Uterus (tissue), 3 donors: ENCODE measurements at regions not wholly inside any gene's neighbourhood (a gene's known extent, or its start where the extent isn't known, plus 50 kb on each side); places are given as distances from the start of the nearest gene placed in this dataset.

Source experiments
- DNase-seq, 2 donors: peaks; one replicate each; pipeline ENCODE4 v3.0.0-alpha.2; 2019 to 2020
- H3K27ac ChIP-seq, 2 donors: fragments of 200-600 bp; sonication (generic); 1 replicate in 1 of 2; 2 replicates in 1 of 2; pipeline ENCODE4 v1.5.1; 2016 to 2018
- H3K27me3 ChIP-seq, 2 donors: fragments of 200-600 bp; sonication (generic); one replicate each; pipeline ENCODE4 v1.5.1; 2018 to 2019; ENCODE audit warnings: control low read depth in 1 of 2
- H3K36me3 ChIP-seq, 2 donors: fragments of 200-600 bp; sonication (generic); one replicate each; pipeline ENCODE4 v1.5.1; 2019; ENCODE audit warnings: control low read depth in 1 of 2
- H3K4me1 ChIP-seq, 2 donors: fragments of 200-600 bp; sonication (generic); one replicate each; pipeline ENCODE4 v1.5.1; 2018 to 2019; ENCODE audit warnings: control low read depth in 1 of 2
- H3K4me3 ChIP-seq, 2 donors: fragments of 200-600 bp; sonication (generic); 1 replicate in 1 of 2; 2 replicates in 1 of 2; pipeline ENCODE4 v1.5.1; 2018 to 2019; ENCODE audit warnings: mild to moderate bottlenecking in 1 of 2
- H3K9me3 ChIP-seq, 2 donors: fragments of 200-600 bp; sonication (generic); one replicate each; pipeline ENCODE4 v1.5.1; 2019; ENCODE audit warnings: control low read depth in 1 of 2
- POLR2A ChIP-seq, 2 donors: fragments of 450-650 bp; IDR thresholded peaks; one replicate each; pipeline ENCODE4 v1.6.1; 2016; ENCODE audit warnings: antibody characterized with exemption in 2 of 2, mild to moderate bottlenecking in 1 of 2, moderate library complexity in 1 of 2
- intact Hi-C: fragments of 100-400 bp; cut with DNase I; formaldehyde crosslinking; loops from one replicate; pipeline ENCODE4 v1.15.1; 2023; ENCODE audit warnings: low total_unique reads
- TF ChIP-seq, protein P1 (sequence below), 4 experiments: fragments of 200-600 bp in 2 of 4; fragments of 450-650 bp in 2 of 4; sonication (generic) in 2 of 4; IDR thresholded peaks; one replicate each; pipeline ENCODE4 v1.5.1; 2016 to 2019; ENCODE audit warnings: antibody characterized with exemption in 4 of 4, mild to moderate bottlenecking in 2 of 4, moderate library complexity in 1 of 4
- donor health status: DM: yes; HTN: yes; CAD: no.

DNA sequence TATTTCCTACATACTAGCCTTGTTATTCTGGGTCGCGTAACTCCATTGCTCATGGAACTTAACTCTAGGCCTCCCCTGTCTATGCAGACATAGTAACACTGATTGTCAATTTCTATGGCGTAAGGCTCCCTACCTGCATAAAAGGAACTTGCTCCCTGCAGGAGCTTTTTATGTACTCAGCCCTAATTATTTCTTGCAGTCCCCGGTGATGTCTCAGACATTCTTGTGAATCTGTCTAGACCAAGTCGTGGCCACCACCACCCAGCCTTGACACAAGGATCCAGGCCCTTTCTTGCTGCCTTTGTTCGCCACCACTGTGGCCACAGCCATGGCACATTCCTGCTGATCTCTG is 189.5 kb upstream of the CTAGE1 start:
- H3K27me3 ChIP-seq = no peaks in the 10 kb centered on the region
- no peaks in the 10 kb centered on the region for H3K36me3 ChIP-seq
- H3K27ac ChIP-seq = peak overlapping the region; percentile 60 to 63
- TF ChIP-seq, protein P1, sequence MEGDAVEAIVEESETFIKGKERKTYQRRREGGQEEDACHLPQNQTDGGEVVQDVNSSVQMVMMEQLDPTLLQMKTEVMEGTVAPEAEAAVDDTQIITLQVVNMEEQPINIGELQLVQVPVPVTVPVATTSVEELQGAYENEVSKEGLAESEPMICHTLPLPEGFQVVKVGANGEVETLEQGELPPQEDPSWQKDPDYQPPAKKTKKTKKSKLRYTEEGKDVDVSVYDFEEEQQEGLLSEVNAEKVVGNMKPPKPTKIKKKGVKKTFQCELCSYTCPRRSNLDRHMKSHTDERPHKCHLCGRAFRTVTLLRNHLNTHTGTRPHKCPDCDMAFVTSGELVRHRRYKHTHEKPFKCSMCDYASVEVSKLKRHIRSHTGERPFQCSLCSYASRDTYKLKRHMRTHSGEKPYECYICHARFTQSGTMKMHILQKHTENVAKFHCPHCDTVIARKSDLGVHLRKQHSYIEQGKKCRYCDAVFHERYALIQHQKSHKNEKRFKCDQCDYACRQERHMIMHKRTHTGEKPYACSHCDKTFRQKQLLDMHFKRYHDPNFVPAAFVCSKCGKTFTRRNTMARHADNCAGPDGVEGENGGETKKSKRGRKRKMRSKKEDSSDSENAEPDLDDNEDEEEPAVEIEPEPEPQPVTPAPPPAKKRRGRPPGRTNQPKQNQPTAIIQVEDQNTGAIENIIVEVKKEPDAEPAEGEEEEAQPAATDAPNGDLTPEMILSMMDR (IDR thresholded peaks at IDR 0.05) = no peak
- TF ChIP-seq POLR2A (IDR thresholded peaks at IDR 0.05) = no peak
- intact Hi-C loops = no loop called here
- DNase-seq = no peak
- peaks cover 0 to 5% of the 10 kb centered on the region in 2 donors for H3K4me1 ChIP-seq
- H3K9me3 ChIP-seq = no peaks in the 10 kb centered on the region
- H3K4me3 ChIP-seq = no peak overlapping the region

DNA sequence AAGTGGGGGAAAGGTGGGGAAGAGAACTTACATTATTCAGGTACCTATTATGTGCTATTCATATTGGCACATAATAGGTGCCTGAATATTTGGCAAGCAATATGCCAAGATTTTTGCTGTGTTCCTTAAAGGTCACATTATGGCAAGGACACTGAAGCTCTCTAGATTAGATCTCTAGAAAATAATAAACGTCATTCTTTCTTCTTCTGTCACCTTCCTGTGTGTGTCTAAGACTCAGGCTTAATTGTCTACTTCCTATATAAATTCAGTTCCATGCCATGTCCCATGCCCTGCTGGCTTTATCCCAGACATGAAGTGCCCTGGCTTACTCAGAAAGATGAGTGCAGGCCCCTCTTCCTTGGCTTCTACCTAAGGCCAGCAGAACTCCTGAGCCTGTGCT is 191.1 kb upstream of the CTAGE1 start:
- peaks cover 0 to 5% of the 10 kb centered on the region in 2 donors for H3K4me1 ChIP-seq
- no peak overlapping the region for H3K4me3 ChIP-seq
- TF ChIP-seq, protein P1 (IDR thresholded peaks at IDR 0.05) = no peak
- TF ChIP-seq POLR2A (IDR thresholded peaks at IDR 0.05) = no peak
- no peaks in the 10 kb centered on the region for H3K36me3 ChIP-seq
- H3K27ac ChIP-seq = peak overlapping the region; percentile 54 to 60
- intact Hi-C loops = no loop called here
- H3K9me3 ChIP-seq = no peaks in the 10 kb centered on the region
- no peak for DNase-seq
- no peaks in the 10 kb centered on the region for H3K27me3 ChIP-seq

DNA sequence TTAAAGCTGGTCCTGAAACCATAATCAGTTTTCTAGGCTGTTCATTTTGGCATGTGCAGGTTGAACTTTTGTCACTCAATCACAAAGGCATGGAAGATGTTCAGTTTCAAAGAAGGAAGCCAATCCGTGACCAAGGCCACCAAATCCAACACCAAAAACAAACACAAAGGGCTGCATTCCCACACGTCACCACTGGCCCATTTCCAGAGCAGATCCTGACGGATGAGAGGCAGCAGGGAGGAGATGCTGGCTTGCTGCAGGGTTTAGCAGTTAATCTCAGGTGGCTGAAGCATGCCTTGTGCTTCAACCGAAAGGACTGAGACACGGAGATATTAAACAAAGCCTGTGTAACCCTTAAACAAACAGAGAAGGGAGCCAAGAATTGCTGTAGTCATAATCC is 191.9 kb upstream of the CTAGE1 start:
- TF ChIP-seq, protein P1 (IDR thresholded peaks at IDR 0.05) = no peak
- TF ChIP-seq POLR2A (IDR thresholded peaks at IDR 0.05) = no peak
- H3K9me3 ChIP-seq = no peaks in the 10 kb centered on the region
- no peaks in the 10 kb centered on the region for H3K36me3 ChIP-seq
- DNase-seq = peak; percentile 59 to 68
- H3K4me3 ChIP-seq = no peak overlapping the region
- no peaks in the 10 kb centered on the region for H3K27me3 ChIP-seq
- H3K4me1 ChIP-seq = peaks cover 0 to 5% of the 10 kb centered on the region in 2 donors
- H3K27ac ChIP-seq = peak overlapping the region; percentile 54 to 60
- intact Hi-C loops = no loop called here

DNA sequence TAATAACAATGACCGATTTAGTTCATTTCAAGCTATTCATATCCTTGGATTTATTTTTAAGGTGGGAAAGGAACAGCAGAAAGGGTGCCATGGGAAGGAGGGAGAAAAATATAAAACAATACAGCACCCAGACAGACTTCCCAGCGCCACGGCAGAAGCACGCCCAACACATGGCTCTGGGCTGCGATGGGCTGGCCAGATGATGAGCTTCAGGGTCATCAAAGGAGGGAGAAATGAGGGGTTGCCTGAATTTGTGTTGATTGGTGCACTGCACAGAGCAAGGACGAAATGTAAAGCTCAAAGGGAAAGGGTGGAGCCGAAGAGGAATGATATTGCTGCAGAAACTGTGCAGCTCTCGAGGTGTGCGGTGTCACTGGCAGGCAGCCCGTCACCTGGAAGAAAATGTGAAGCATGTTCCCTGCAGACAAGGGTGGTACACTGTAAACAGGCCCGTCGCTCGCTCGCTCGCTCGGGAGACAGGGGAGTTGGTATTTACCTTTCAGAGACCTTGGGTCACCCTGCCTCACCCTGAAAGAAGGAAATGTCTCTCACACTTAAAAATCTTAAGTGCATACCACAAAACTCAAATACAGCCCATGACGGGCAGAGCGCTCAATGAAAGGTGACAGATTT is 195.5 kb upstream of the CTAGE1 start:
- H3K4me3 ChIP-seq = no peak overlapping the region
- no peaks in the 10 kb centered on the region for H3K27me3 ChIP-seq
- TF ChIP-seq POLR2A (IDR thresholded peaks at IDR 0.05) = no peak
- TF ChIP-seq, protein P1 (IDR thresholded peaks at IDR 0.05) = no peak
- H3K27ac ChIP-seq = no peak overlapping the region
- no peaks in the 10 kb centered on the region for H3K9me3 ChIP-seq
- no peak for DNase-seq
- no peaks in the 10 kb centered on the region for H3K4me1 ChIP-seq
- intact Hi-C loops = no loop called here
- no peaks in the 10 kb centered on the region for H3K36me3 ChIP-seq

DNA sequence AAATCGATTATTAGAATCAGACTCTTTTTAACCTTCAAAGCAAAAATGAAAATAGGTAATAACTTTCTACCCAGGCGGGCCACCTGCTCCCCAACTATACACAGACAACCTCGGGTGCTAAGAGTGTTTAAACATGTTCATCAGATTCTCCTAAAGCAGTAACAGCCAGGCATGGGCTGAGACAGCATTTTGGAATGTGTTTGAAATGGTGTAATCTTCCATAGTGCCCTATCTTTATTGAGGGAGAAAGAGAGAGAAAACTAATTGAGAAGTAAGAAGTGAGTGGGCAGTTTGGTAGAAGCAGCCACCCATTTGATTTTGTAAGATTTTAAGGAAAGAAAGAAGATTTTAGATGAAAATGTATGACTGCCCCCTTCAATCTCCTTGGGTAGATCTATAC is 196.1 kb upstream of the CTAGE1 start:
- intact Hi-C loops = no loop called here
- Histone ChIP-seq H3K4me3 (no peak overlapping the region), H3K27me3 (no peaks in the 10 kb centered on the region), H3K9me3 (no peaks in the 10 kb centered on the region), H3K27ac (no peak overlapping the region), H3K36me3 (no peaks in the 10 kb centered on the region), H3K4me1 (no peaks in the 10 kb centered on the region)
- no peak for TF ChIP-seq POLR2A (IDR thresholded peaks at IDR 0.05)
- TF ChIP-seq, protein P1 (IDR thresholded peaks at IDR 0.05) = no peak
- DNase-seq = no peak
